HepG2 (cell line): ENCODE measurements at regions not wholly inside any gene's neighbourhood (a gene's known extent, or its start where the extent isn't known, plus 50 kb on each side); places are given as distances from the start of the nearest gene placed in this dataset.

Experiments
- BRCA1 ChIP-seq: sonication (generic); formaldehyde crosslinking; IDR thresholded peaks from 2 replicates; pipeline ENCODE4 v1.4.0; 2020; ENCODE audit warnings: missing genetic modification reagents
- THAP8 ChIP-seq: sonication (generic); formaldehyde crosslinking; IDR thresholded peaks from 2 replicates; pipeline ENCODE4 v1.5.1; 2020; ENCODE audit warnings: missing genetic modification reagents, mild to moderate bottlenecking, borderline replicate concordance
- ZBTB26 ChIP-seq: IDR thresholded peaks from 2 replicates; pipeline ENCODE4 v1.6.1; 2016; ENCODE audit warnings: missing compliant biosample characterization, missing genetic modification reagents, borderline replicate concordance

GRCh38 chr2:150621526-150622213 is 134.2 kb upstream of the RND3 start:
- TF ChIP-seq BRCA1 (CRISPR knock-in tag), result no peak
- TF ChIP-seq THAP8, result no peak
- TF ChIP-seq ZBTB26, result no peak
